ENCODE measurements at regions not wholly inside any gene's neighbourhood (a gene's known extent, or its start where the extent isn't known, plus 50 kb on each side); places are given as distances from the start of the nearest gene placed in this dataset.
"Not testable (repeated sequence)": the region's sequence is repeated elsewhere in the genome, so short reads cannot be mapped to it uniquely, and the experiment has no call there.

DNA sequence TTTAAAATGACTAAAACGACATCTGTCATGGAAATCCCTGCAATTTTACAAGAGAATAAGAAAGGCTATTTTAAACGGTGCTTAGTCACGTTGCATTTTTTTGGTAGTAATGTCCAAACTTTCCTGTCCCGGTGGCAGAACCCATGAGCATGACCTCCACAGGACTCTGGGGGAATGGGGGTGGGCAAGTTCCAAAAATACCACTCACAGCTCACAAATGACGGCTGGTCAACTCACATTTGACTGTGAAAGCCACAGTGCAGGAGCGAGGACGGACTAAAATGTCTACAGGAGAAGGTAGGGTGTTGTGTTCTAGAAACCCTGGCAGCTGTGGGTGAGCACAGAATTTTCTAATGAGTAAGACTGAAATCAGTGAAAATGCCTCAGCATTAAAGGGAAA lies 331.5 kb downstream of the BCL2L11 start:
- TF ChIP-seq, protein P1, sequence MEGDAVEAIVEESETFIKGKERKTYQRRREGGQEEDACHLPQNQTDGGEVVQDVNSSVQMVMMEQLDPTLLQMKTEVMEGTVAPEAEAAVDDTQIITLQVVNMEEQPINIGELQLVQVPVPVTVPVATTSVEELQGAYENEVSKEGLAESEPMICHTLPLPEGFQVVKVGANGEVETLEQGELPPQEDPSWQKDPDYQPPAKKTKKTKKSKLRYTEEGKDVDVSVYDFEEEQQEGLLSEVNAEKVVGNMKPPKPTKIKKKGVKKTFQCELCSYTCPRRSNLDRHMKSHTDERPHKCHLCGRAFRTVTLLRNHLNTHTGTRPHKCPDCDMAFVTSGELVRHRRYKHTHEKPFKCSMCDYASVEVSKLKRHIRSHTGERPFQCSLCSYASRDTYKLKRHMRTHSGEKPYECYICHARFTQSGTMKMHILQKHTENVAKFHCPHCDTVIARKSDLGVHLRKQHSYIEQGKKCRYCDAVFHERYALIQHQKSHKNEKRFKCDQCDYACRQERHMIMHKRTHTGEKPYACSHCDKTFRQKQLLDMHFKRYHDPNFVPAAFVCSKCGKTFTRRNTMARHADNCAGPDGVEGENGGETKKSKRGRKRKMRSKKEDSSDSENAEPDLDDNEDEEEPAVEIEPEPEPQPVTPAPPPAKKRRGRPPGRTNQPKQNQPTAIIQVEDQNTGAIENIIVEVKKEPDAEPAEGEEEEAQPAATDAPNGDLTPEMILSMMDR (IDR thresholded peaks at IDR 0.05; ENCODE audit: low read depth, low read length): not testable (repeated sequence)
- not testable (repeated sequence) for TF ChIP-seq POLR2A (IDR thresholded peaks at IDR 0.05; ENCODE audit: extremely low read depth, insufficient read length)
